HepG2 (cell line): ENCODE measurements at regions not wholly inside any gene's neighbourhood (a gene's known extent, or its start where the extent isn't known, plus 50 kb on each side); places are given as distances from the start of the nearest gene placed in this dataset.

Experiments
- ATAC-seq: fragments of 200-7000 bp; cut with Tn5 transposase; 3 replicates; pipeline ENCODE4 v1.9.1; 2020; ENCODE audit warnings: mild to moderate bottlenecking, moderate library complexity
- BruUV-seq: library from RNA; stranded (reverse); fragments of 400-500 nt; replicated peaks from 2 replicates; lab custom pipeline; 2021; lab: Mats Ljungman, UMichigan
- CTCF ChIA-PET: fragments of 300-600 bp; formaldehyde crosslinking; extraction: SDS; loops from one replicate; lab custom pipeline; 2021; ENCODE audit warnings: low total read pairs, inconsistent platforms, low intra/inter-chr PET ratio; lab: Yijun Ruan, JAX
- POLR2A ChIA-PET: fragments of 350-600 bp; sonication (Branson Sonifier 250); formaldehyde crosslinking; loops from one replicate; lab custom pipeline; 2020; ENCODE audit warnings: antibody characterized with exemption, inconsistent platforms; lab: Yijun Ruan, JAX
- DNase-seq: peaks from one replicate; pipeline ENCODE4 v3.0.0-alpha.2; 2015; ENCODE audit warnings: low spot score
- FAIRE-seq: peaks from 3 replicates; lab custom pipeline; 2011; peaks lifted over from hg19 to GRCh38; lab: Jason Lieb, UNC
- H2AFZ ChIP-seq: one replicate; pipeline ENCODE4 v1.6.1; 2011; ENCODE audit warnings: low read length, inconsistent platforms
- H3K27ac ChIP-seq: fragments of 300-600 bp; 3 replicates; pipeline ENCODE4 v1.8.0; 2011; ENCODE audit warnings: mixed run types, mild to moderate bottlenecking, mixed read lengths, low read length, inconsistent platforms; ENCODE audit not compliant: insufficient read depth; ENCODE audit errors: extremely low read length
- H3K27me3 ChIP-seq, 2 experiments: fragments of 200-600 bp in 1 of 2; 2 replicates in 1 of 2; 3 replicates in 1 of 2; pipeline versions ENCODE4 v1.6.0 to v1.8.0; 2011; ENCODE audit warnings: low read length in 2 of 2, mild to moderate bottlenecking in 2 of 2, moderate library complexity in 2 of 2, inconsistent platforms in 1 of 2; ENCODE audit not compliant: insufficient read depth in 2 of 2, control insufficient read depth in 1 of 2
- H3K36me3 ChIP-seq, 2 experiments: fragments of 200-600 bp in 1 of 2; replicated peaks in 1 of 2; 2 replicates in 1 of 2; 3 replicates in 1 of 2; pipeline versions ENCODE4 v1.5.1 to v1.8.0; 2011; ENCODE audit warnings: low read length in 2 of 2, inconsistent platforms in 1 of 2; ENCODE audit not compliant: insufficient read depth in 2 of 2, control insufficient read depth in 1 of 2
- H3K4me1 ChIP-seq: 2 replicates; pipeline ENCODE4 v1.5.1; 2012; ENCODE audit warnings: low read length, inconsistent platforms; ENCODE audit not compliant: insufficient read depth
- H3K4me2 ChIP-seq: 2 replicates; pipeline ENCODE4 v1.6.0; 2011; ENCODE audit warnings: low read depth, low read length, inconsistent platforms
- H3K4me3 ChIP-seq, 3 experiments: fragments of 200-600 bp in 1 of 3; sonication (generic), shearing (Covaris generic) in 1 of 3; replicated peaks in 1 of 3; 2 replicates each; pipeline ENCODE4 v1.5.1; 2011 to 2016; ENCODE audit warnings: low read length in 3 of 3, inconsistent platforms in 2 of 3, low read depth in 2 of 3, mild to moderate bottlenecking in 2 of 3, control low read depth in 1 of 3, mixed read lengths in 1 of 3; ENCODE audit not compliant: insufficient read depth in 1 of 3
- H3K79me2 ChIP-seq: one replicate; pipeline ENCODE4 v1.6.1; 2011; ENCODE audit warnings: low read length, inconsistent platforms; ENCODE audit not compliant: insufficient read depth
- H3K9ac ChIP-seq: 2 replicates; pipeline ENCODE4 v1.6.0; 2011; ENCODE audit warnings: mild to moderate bottlenecking, low read depth, low read length, inconsistent platforms; ENCODE audit not compliant: insufficient read depth
- H3K9me3 ChIP-seq: 2 replicates; pipeline ENCODE4 v1.5.1; 2012; ENCODE audit warnings: mild to moderate bottlenecking, low read length
- H4K20me1 ChIP-seq: 2 replicates; pipeline ENCODE4 v1.6.0; 2011; ENCODE audit warnings: inconsistent platforms, mild to moderate bottlenecking, low read length, moderate library complexity; ENCODE audit not compliant: insufficient read depth
- ARHGAP35 ChIP-seq: sonication (generic); formaldehyde crosslinking; IDR thresholded peaks from 2 replicates; pipeline ENCODE4 v1.9.0; 2022; ENCODE audit warnings: mild to moderate bottlenecking, inconsistent platforms, moderate library complexity, missing genetic modification reagents, borderline replicate concordance
- BRCA1 ChIP-seq: sonication (generic); formaldehyde crosslinking; IDR thresholded peaks from 2 replicates; pipeline ENCODE4 v1.4.0; 2020; ENCODE audit warnings: missing genetic modification reagents
- HOXA7 ChIP-seq: sonication (generic); formaldehyde crosslinking; IDR thresholded peaks from 2 replicates; pipeline ENCODE4 v1.8.1; 2022; ENCODE audit warnings: mild to moderate bottlenecking, missing genetic modification reagents, moderate library complexity
- KLF16 ChIP-seq, 2 experiments: sonication (generic) in 1 of 2; formaldehyde crosslinking in 1 of 2; IDR thresholded peaks; 2 replicates each; pipeline versions ENCODE4 v1.6.1 to v1.8.0; 2016 to 2023; ENCODE audit warnings: missing genetic modification reagents in 2 of 2, missing compliant biosample characterization in 1 of 2
- MBNL3 ChIP-seq: fragments of 250-450 bp; sonication (Bioruptor Pico); conservative IDR thresholded peaks from 2 replicates; pipeline ENCODE4 v1.8.0; 2022; ENCODE audit warnings: mild to moderate bottlenecking, inconsistent platforms
- NFKB2 ChIP-seq: sonication (generic); formaldehyde crosslinking; IDR thresholded peaks from 2 replicates; pipeline ENCODE4 v1.4.0; 2020; ENCODE audit warnings: missing genetic modification reagents, borderline replicate concordance
- THAP8 ChIP-seq: sonication (generic); formaldehyde crosslinking; IDR thresholded peaks from 2 replicates; pipeline ENCODE4 v1.5.1; 2020; ENCODE audit warnings: missing genetic modification reagents, mild to moderate bottlenecking, borderline replicate concordance
- WGBS: methylation state at CpG from one replicate; pipeline ENCODE4 v1.1.6; 2017; ENCODE audit warnings: low lambda C conversion rate; 5-methylcytosine and 5-hydroxymethylcytosine counted together
- in situ Hi-C: cut with HindIII; loops from 2 replicates; pipeline ENCODE4 v1.10.0; 2017; ENCODE audit warnings: low pct_unique_long_range_greater_than_20kb; ENCODE audit not compliant: extremely low pct_ligation_motif_present
- intact Hi-C: fragments of 100-400 bp; cut with micrococcal nuclease; formaldehyde crosslinking; loops from one replicate; pipeline ENCODE4 v1.10.0; 2022; ENCODE audit not compliant: unreplicated experiment

- no peaks in the 10 kb centered on the region for H3K79me2 ChIP-seq
- no peak for DNase-seq
- no peaks in the 10 kb centered on the region for H3K36me3 ChIP-seq
- H3K9me3 ChIP-seq, result no peaks in the 10 kb centered on the region
- FAIRE-seq, result no peak
- H3K4me3 ChIP-seq, result no peak overlapping the region
- H2AFZ ChIP-seq, result no peak overlapping the region
- H3K4me1 ChIP-seq, result no peaks in the 10 kb centered on the region
- H4K20me1 ChIP-seq, result no peaks in the 10 kb centered on the region
- no peak for ATAC-seq
- TF ChIP-seq THAP8 (no peak), HOXA7 (CRISPR knock-in tag) (no peak), BRCA1 (no peak), KLF16 (CRISPR knock-in tag; IDR thresholded peaks at IDR 0.05) (no peak), MBNL3 (CRISPR knock-in tag) (no peak), NFKB2 (CRISPR knock-in tag) (no peak), ARHGAP35 (CRISPR knock-in tag) (no peak)
- WGBS, result 3% methylated on average over 9 of the region's 9 CpGs
- in situ Hi-C loops, result no loop called here
- no TSS peak for BruUV-seq
- H3K4me2 ChIP-seq, result no peak overlapping the region
- intact Hi-C loops, result no loop called here
- ChIA-PET POLR2A (no interaction called here), CTCF (no interaction called here)
- no peak overlapping the region for H3K27ac ChIP-seq
- H3K9ac ChIP-seq, result no peak overlapping the region
- H3K27me3 ChIP-seq, result peaks cover 0 to 3% of the 10 kb centered on the region in 2 experiments; a peak in 2 of 5 replicates
These were observed 86.9 kb downstream of the RDH14 start for GRCh38 chr2:18473241-18474181.
